Peyer's patch (tissue), 4 donors: ENCODE measurements at regions not wholly inside any gene's neighbourhood (a gene's known extent, or its start where the extent isn't known, plus 50 kb on each side); places are given as distances from the start of the nearest gene placed in this dataset.

Experiments
- POLR2A ChIP-seq, 2 donors: fragments of 450-650 bp; IDR thresholded peaks; one replicate each; pipeline ENCODE4 v1.5.1; 2017; ENCODE audit warnings: antibody characterized with exemption in 2 of 2, mild to moderate bottlenecking in 2 of 2, moderate library complexity in 2 of 2
- TF ChIP-seq, protein P1 (sequence below), 6 experiments: fragments of 450-650 bp in 4 of 6; fragments of 200-600 bp in 2 of 6; sonication (generic) in 1 of 6; IDR thresholded peaks; one replicate each; pipeline ENCODE4 v1.5.1; 2017 to 2019; ENCODE audit warnings: antibody characterized with exemption in 6 of 6, mild to moderate bottlenecking in 3 of 6, moderate library complexity in 1 of 6

GRCh38 chr13:24083141-24083540, 77.4 kb upstream of the SPATA13 start:
- TF ChIP-seq, protein P1, sequence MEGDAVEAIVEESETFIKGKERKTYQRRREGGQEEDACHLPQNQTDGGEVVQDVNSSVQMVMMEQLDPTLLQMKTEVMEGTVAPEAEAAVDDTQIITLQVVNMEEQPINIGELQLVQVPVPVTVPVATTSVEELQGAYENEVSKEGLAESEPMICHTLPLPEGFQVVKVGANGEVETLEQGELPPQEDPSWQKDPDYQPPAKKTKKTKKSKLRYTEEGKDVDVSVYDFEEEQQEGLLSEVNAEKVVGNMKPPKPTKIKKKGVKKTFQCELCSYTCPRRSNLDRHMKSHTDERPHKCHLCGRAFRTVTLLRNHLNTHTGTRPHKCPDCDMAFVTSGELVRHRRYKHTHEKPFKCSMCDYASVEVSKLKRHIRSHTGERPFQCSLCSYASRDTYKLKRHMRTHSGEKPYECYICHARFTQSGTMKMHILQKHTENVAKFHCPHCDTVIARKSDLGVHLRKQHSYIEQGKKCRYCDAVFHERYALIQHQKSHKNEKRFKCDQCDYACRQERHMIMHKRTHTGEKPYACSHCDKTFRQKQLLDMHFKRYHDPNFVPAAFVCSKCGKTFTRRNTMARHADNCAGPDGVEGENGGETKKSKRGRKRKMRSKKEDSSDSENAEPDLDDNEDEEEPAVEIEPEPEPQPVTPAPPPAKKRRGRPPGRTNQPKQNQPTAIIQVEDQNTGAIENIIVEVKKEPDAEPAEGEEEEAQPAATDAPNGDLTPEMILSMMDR (IDR thresholded peaks at IDR 0.05), result no peak
- TF ChIP-seq POLR2A (IDR thresholded peaks at IDR 0.05), result no peak
